HG03439 (cell line): ENCODE measurements at regions not wholly inside any gene's neighbourhood (a gene's known extent, or its start where the extent isn't known, plus 50 kb on each side); places are given as distances from the start of the nearest gene placed in this dataset.

ENCODE experiments used
- ATAC-seq: cut with Tn5 transposase; IDR thresholded peaks from one replicate; pipeline ENCODE4 v1.9.1; 2021; ENCODE audit warnings: mild to moderate bottlenecking, moderate library complexity; ENCODE audit not compliant: unreplicated experiment

GRCh38 chr13:22111961-22112360 lies 441.1 kb downstream of the FGF9 start:
- no peak for ATAC-seq

- ATAC-seq: no peak
Observed at GRCh38 chr13:22112956-22113745, 442.3 kb downstream of the FGF9 start.

- peak; percentile 92 for ATAC-seq
Observed at GRCh38 chr13:22114630-22115311, 443.9 kb downstream of the FGF9 start.

- no peak for ATAC-seq
Observed at GRCh38 chr13:22118158-22118557, 447.3 kb downstream of the FGF9 start.

- no peak for ATAC-seq
Observed at GRCh38 chr13:22120646-22121045, 449.8 kb downstream of the FGF9 start.

GRCh38 chr13:22121146-22121739 lies 450.4 kb downstream of the FGF9 start:
- no peak for ATAC-seq

- ATAC-seq: peak; percentile 92
Observed at GRCh38 chr13:22126433-22127021, 455.7 kb downstream of the FGF9 start.

GRCh38 chr13:22127277-22128164 lies 456.6 kb downstream of the FGF9 start:
- ATAC-seq: no peak

GRCh38 chr13:22128441-22129408 lies 457.9 kb downstream of the FGF9 start:
- ATAC-seq: no peak

GRCh38 chr13:22130254-22130653 lies 459.4 kb downstream of the FGF9 start:
- ATAC-seq: no peak

- ATAC-seq: no peak
Observed at GRCh38 chr13:22134261-22134660, 463.4 kb downstream of the FGF9 start.

- no peak for ATAC-seq
Observed at GRCh38 chr13:22135446-22135845, 464.6 kb downstream of the FGF9 start.

GRCh38 chr13:22137361-22138050 lies 466.6 kb downstream of the FGF9 start:
- no peak for ATAC-seq

GRCh38 chr13:22138947-22139346 lies 468.1 kb downstream of the FGF9 start:
- ATAC-seq: no peak

- no peak for ATAC-seq
Observed at GRCh38 chr13:22141716-22142115, 470.8 kb downstream of the FGF9 start.

- no peak for ATAC-seq
Observed at GRCh38 chr13:22143671-22144070, 472.8 kb downstream of the FGF9 start.

- no peak for ATAC-seq
Observed at GRCh38 chr13:22144806-22145205, 473.9 kb downstream of the FGF9 start.

GRCh38 chr13:22148187-22148586 lies 477.3 kb downstream of the FGF9 start:
- ATAC-seq: no peak

GRCh38 chr13:22152751-22153150 lies 481.9 kb downstream of the FGF9 start:
- no peak for ATAC-seq
